ENCODE measurements at regions not wholly inside any gene's neighbourhood (a gene's known extent, or its start where the extent isn't known, plus 50 kb on each side); places are given as distances from the start of the nearest gene placed in this dataset.

DNA sequence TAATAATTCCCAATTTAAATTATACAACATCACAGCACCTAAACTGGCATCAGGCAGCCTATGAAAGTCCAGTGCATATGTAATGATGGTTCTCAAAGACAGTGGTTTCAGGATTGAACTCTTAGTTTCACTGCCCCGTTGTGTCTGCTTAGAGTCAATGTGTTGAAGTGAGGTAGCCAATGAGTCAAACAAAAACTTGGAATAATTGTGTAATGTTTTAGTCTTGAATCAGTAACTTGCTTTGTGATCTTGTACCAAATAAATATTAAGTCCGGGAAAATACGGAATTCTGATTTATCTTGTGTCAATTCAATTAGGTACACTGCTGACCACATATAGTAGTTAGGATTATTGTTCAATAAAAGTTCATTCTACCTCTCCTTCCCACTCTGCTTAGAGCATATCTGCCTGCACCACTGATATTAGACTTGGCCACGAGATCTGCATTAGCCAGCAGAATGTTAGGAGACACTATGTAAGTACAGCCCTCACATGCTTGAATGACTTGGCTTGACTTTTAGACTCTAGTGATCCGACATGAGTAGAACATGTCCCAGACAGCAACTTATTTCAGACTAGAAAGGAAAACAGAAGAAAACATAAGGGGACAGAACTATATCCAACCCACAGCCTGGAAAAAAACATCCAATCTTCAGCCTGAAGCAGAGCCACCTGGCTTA, 441.5 kb upstream of the PTGER4 start:
- DNase-seq (ENCODE audit: extremely low spot score): no peak
- no peak for TF ChIP-seq SP1 (IDR thresholded peaks at IDR 0.05)
- TF ChIP-seq TARDBP (IDR thresholded peaks at IDR 0.05): no peak
- no peak for TF ChIP-seq FOXM1 (IDR thresholded peaks at IDR 0.05; ENCODE audit: borderline replicate concordance)
- TF ChIP-seq L3MBTL2 (conservative IDR thresholded peaks at IDR 0.05): no peak
- no peak for TF ChIP-seq ARNT (IDR thresholded peaks at IDR 0.05)
- TF ChIP-seq SUZ12 (IDR thresholded peaks at IDR 0.05): no peak
- no peak for TF ChIP-seq FOXA1 (IDR thresholded peaks at IDR 0.05)
- TF ChIP-seq, protein P1, sequence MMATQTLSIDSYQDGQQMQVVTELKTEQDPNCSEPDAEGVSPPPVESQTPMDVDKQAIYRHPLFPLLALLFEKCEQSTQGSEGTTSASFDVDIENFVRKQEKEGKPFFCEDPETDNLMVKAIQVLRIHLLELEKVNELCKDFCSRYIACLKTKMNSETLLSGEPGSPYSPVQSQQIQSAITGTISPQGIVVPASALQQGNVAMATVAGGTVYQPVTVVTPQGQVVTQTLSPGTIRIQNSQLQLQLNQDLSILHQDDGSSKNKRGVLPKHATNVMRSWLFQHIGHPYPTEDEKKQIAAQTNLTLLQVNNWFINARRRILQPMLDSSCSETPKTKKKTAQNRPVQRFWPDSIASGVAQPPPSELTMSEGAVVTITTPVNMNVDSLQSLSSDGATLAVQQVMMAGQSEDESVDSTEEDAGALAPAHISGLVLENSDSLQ (IDR thresholded peaks at IDR 0.05): no peak
- no peak for TF ChIP-seq LEF1 (IDR thresholded peaks at IDR 0.05; ENCODE audit: borderline replicate concordance)
- no peak for TF ChIP-seq ZNF384 (IDR thresholded peaks at IDR 0.05)
- no peak for TF ChIP-seq NFRKB (IDR thresholded peaks at IDR 0.05)
- TF ChIP-seq CTBP1 (IDR thresholded peaks at IDR 0.05; ENCODE audit: borderline replicate concordance): no peak
- ChIA-PET CTCF (no interaction called here), POLR2A (no interaction called here)

DNA sequence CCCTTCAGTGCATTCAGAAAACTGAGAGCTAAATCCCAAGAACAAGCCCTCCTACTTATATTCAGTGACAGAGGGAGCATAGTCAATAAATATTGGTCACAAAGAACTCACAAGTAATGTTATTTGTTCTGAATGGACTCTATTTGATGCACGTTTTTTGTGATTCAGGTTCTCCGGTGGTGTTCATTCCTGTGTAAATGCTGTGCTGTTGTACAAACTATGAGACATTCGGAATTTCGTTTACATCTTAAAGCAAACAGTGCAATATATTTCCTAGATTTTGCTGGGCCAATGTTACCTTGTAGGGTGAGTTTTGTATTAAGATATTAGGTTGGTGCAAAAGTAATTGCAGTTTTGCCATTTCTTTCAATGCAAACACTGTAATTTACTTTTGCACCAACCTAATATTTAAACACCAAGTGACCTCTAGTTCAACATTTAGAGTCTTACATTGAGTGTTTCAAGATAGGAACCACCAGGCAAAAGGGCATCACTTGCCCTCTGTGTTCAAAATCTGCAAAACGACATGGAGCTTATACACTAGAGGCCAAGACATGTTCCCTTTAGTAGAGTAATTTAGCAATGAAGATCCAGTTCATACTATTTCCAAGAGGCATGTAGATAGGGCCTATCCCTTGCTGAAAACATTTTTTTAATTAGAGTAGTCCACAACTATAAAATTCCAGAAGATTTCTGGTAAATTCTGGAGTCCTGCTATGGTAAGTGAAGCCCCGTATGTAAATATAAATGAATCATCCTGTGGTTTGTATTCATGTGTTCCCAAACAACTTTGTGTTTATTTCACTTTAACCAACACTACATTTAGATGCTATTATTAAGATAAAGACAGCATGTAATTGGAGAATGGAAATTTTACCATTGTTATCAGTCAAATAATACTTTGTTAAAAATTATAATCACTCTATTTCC, 444.0 kb upstream of the PTGER4 start:
- no peak for TF ChIP-seq BHLHE40 (IDR thresholded peaks at IDR 0.05; ENCODE audit: borderline replicate concordance)
- TF ChIP-seq, protein P1 (IDR thresholded peaks at IDR 0.05): no peak
- no peak for TF ChIP-seq FOXM1 (IDR thresholded peaks at IDR 0.05; ENCODE audit: borderline replicate concordance)
- TF ChIP-seq TARDBP (IDR thresholded peaks at IDR 0.05): no peak
- no peak for TF ChIP-seq ELF4 (IDR thresholded peaks at IDR 0.05)
- no peak for TF ChIP-seq ARNT (IDR thresholded peaks at IDR 0.05)
- no peak for TF ChIP-seq LEF1 (IDR thresholded peaks at IDR 0.05; ENCODE audit: borderline replicate concordance)
- TF ChIP-seq L3MBTL2 (conservative IDR thresholded peaks at IDR 0.05): no peak
- no peak for TF ChIP-seq ZNF384 (IDR thresholded peaks at IDR 0.05)
- no peak for TF ChIP-seq SP1 (IDR thresholded peaks at IDR 0.05)
- no peak for TF ChIP-seq HDGF (IDR thresholded peaks at IDR 0.05; ENCODE audit: borderline replicate concordance)
- TF ChIP-seq FOXK2 (IDR thresholded peaks at IDR 0.05): no peak
- no peak for TF ChIP-seq CTBP1 (IDR thresholded peaks at IDR 0.05; ENCODE audit: borderline replicate concordance)
- no peak for TF ChIP-seq FOXA1 (IDR thresholded peaks at IDR 0.05)
- no peak for TF ChIP-seq NFRKB (IDR thresholded peaks at IDR 0.05)
- TF ChIP-seq SUZ12 (IDR thresholded peaks at IDR 0.05): no peak
- no peak for DNase-seq (ENCODE audit: extremely low spot score)
- ChIA-PET POLR2A (no interaction called here), CTCF (no interaction called here)

DNA sequence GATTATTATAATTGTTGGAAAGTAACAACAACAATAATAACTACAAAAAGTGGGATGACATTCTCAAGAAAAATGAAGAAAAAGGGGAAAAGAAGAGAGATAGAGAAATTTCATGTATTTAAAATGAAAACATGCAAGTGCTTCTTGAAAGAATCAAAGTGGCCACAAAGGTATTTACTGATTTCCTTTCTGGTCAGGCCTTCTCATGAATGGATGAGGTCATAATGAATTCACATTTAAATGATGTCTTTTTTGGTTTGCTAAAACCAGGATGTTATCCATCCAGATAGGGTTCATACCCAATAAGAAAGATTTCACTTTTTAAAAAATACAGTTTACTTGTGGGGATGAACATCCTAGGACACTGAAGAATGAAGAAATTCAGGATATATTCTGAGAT, 446.4 kb upstream of the PTGER4 start:
- ChIA-PET CTCF (no interaction called here), POLR2A (no interaction called here)
- no peak for DNase-seq (ENCODE audit: extremely low spot score)
- TF ChIP-seq ELF4 (IDR thresholded peaks at IDR 0.05) (no peak), FOXA1 (IDR thresholded peaks at IDR 0.05) (no peak), HDGF (IDR thresholded peaks at IDR 0.05; ENCODE audit: borderline replicate concordance) (no peak), LEF1 (IDR thresholded peaks at IDR 0.05; ENCODE audit: borderline replicate concordance) (no peak), FOXM1 (IDR thresholded peaks at IDR 0.05; ENCODE audit: borderline replicate concordance) (no peak), SUZ12 (IDR thresholded peaks at IDR 0.05) (no peak), BHLHE40 (IDR thresholded peaks at IDR 0.05; ENCODE audit: borderline replicate concordance) (no peak), L3MBTL2 (conservative IDR thresholded peaks at IDR 0.05) (no peak), NFRKB (IDR thresholded peaks at IDR 0.05) (no peak), ZNF384 (IDR thresholded peaks at IDR 0.05) (no peak), ARNT (IDR thresholded peaks at IDR 0.05) (no peak), TARDBP (IDR thresholded peaks at IDR 0.05) (no peak), SP1 (IDR thresholded peaks at IDR 0.05) (no peak), CTBP1 (IDR thresholded peaks at IDR 0.05; ENCODE audit: borderline replicate concordance) (no peak)
- TF ChIP-seq, protein P1 (IDR thresholded peaks at IDR 0.05): no peak

DNA sequence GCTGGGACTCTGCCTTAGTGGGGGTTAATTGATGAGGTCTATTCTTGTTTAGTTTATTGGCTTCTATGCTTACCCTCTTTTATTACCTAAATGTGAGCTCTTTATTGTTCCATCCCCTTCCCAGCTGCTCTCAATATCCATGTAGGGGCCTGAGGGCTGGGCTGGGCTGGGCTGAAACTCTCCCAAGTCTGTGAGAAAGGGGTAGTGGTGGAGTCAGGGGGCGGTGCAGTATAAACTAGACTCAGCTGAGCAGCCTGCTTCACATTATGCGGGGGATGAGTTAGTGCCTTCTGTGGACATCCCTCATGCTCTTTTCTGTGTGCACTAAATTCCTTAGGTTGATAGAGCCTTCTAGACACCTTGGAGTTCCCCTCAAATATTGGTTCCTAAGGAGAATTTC, 451.8 kb upstream of the PTGER4 start:
- no peak for DNase-seq (ENCODE audit: extremely low spot score)
- POLR2A ChIA-PET: no interaction called here
- TF ChIP-seq, protein P1 (IDR thresholded peaks at IDR 0.05): no peak
- TF ChIP-seq FOXM1 (IDR thresholded peaks at IDR 0.05; ENCODE audit: borderline replicate concordance): no peak
- CTCF ChIA-PET: no interaction called here

DNA sequence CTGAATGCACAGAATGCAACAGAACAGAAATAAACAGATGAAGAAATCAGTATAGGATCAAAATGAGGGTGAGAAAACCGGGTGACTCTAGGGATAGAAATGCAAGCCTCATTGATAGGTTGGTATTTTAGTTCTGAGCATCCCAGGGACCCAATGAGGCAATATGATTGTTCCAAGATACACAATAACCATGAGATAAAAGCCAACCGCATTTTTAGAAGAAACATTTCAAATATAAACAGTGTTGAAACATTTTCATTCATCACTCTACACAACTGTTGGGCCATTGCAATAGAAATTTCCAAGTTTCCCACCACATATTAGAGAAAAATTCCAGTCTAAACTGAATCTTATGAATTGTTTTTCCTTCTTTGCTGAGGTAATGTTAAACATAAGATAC, 452.3 kb upstream of the PTGER4 start:
- POLR2A ChIA-PET: no interaction called here
- DNase-seq (ENCODE audit: extremely low spot score): no peak
- no peak for TF ChIP-seq FOXA1 (IDR thresholded peaks at IDR 0.05)
- TF ChIP-seq ZNF384 (IDR thresholded peaks at IDR 0.05): no peak
- TF ChIP-seq BHLHE40 (IDR thresholded peaks at IDR 0.05; ENCODE audit: borderline replicate concordance): no peak
- no peak for TF ChIP-seq SUZ12 (IDR thresholded peaks at IDR 0.05)
- TF ChIP-seq FOXK2 (IDR thresholded peaks at IDR 0.05): no peak
- CTCF ChIA-PET: no interaction called here
